T-cell (primary cell): ENCODE measurements at regions not wholly inside any gene's neighbourhood (a gene's known extent, or its start where the extent isn't known, plus 50 kb on each side); places are given as distances from the start of the nearest gene placed in this dataset.

Experiments used
- ATAC-seq, 4 experiments: fragments of 200-7000 bp in 3 of 4; fragments of 150-1000 bp in 1 of 4; cut with Tn5 transposase; replicated peaks in 1 of 4; 1 replicate in 3 of 4; 2 replicates in 1 of 4; pipeline ENCODE4 v1.10.0; 2021; ENCODE audit warnings: moderate library complexity in 3 of 4, mild to moderate bottlenecking in 2 of 4, moderate number of reproducible peaks in 1 of 4
- CTCF ChIA-PET, 2 donors: fragments of 300-600 bp; sonication (Branson Sonifier 250); formaldehyde crosslinking; loops; one replicate each; lab custom pipeline; 2022; ENCODE audit warnings: antibody characterized with exemption in 2 of 2; lab: Charles Lee
- POLR2A ChIA-PET, 2 donors: fragments of 300-600 bp; sonication (Branson Sonifier 250); formaldehyde crosslinking; loops; one replicate each; lab custom pipeline; 2022; ENCODE audit warnings: antibody characterized with exemption in 2 of 2; lab: Charles Lee
- DNase-seq, 35 experiments: peaks; one replicate each; pipeline versions ENCODE4 v3.0.0 to v3.0.0-alpha.2; 2013 to 2023
- H3K27ac ChIP-seq: one replicate; pipeline ENCODE4 v1.5.1; 2013; ENCODE audit warnings: low read length
- H3K27me3 ChIP-seq, 2 experiments: replicated peaks in 1 of 2; 1 replicate in 1 of 2; 2 replicates in 1 of 2; pipeline versions ENCODE4 v1.6.1 to v1.7.0; 2013; ENCODE audit warnings: low read length in 1 of 2, mixed read lengths in 1 of 2; ENCODE audit not compliant: control insufficient read depth in 2 of 2, insufficient read depth in 2 of 2; ENCODE audit errors: extremely low read depth in 1 of 2
- H3K36me3 ChIP-seq, 2 donors: 1 replicate in 1 of 2; 2 replicates in 1 of 2; pipeline versions ENCODE4 v1.6.1 to v1.7.0; 2013; ENCODE audit warnings: low read length in 1 of 2; ENCODE audit not compliant: control insufficient read depth in 2 of 2, insufficient read depth in 1 of 2; ENCODE audit errors: extremely low read depth in 1 of 2
- H3K4me1 ChIP-seq, 2 experiments: 1 replicate in 1 of 2; 2 replicates in 1 of 2; pipeline versions ENCODE4 v1.6.1 to v1.7.0; 2013; ENCODE audit warnings: low read length in 2 of 2, mixed read lengths in 1 of 2; ENCODE audit not compliant: insufficient read depth in 2 of 2, control insufficient read depth in 1 of 2; ENCODE audit errors: extremely low read depth in 1 of 2
- H3K4me3 ChIP-seq, 2 donors: 1 replicate in 1 of 2; 2 replicates in 1 of 2; pipeline versions ENCODE4 v1.5.1 to v1.7.0; 2013; ENCODE audit warnings: mild to moderate bottlenecking in 2 of 2, low read length in 1 of 2, moderate library complexity in 1 of 2; ENCODE audit not compliant: control insufficient read depth in 1 of 2; ENCODE audit errors: extremely low read depth in 1 of 2
- H3K9me3 ChIP-seq: 2 replicates; pipeline ENCODE4 v1.7.0; 2013
- H3K27ac Mint-ChIP-seq, 2 donors: one replicate each; pipeline ENCODE4 v1.8.0; 2020 to 2021; ENCODE audit warnings: mild to moderate bottlenecking in 2 of 2, mixed read lengths in 2 of 2
- H3K27me3 Mint-ChIP-seq, 2 donors: one replicate each; pipeline ENCODE4 v1.8.0; 2021 to 2022; ENCODE audit warnings: mixed read lengths in 2 of 2
- H3K36me3 Mint-ChIP-seq: one replicate; pipeline ENCODE4 v1.8.0; 2021; ENCODE audit warnings: mixed read lengths
- H3K4me1 Mint-ChIP-seq, 3 donors: one replicate each; pipeline ENCODE4 v1.8.0; 2020 to 2022; ENCODE audit warnings: mixed read lengths in 3 of 3, mild to moderate bottlenecking in 1 of 3
- H3K4me3 Mint-ChIP-seq, 3 donors: one replicate each; pipeline ENCODE4 v1.8.0; 2020 to 2022; ENCODE audit warnings: mild to moderate bottlenecking in 3 of 3, mixed read lengths in 3 of 3, moderate library complexity in 3 of 3
- H3K9me3 Mint-ChIP-seq, 3 donors: one replicate each; pipeline ENCODE4 v1.8.0; 2020 to 2022; ENCODE audit warnings: mixed read lengths in 3 of 3
- WGBS: methylation state at CpG from one replicate; pipeline ENCODE4 v1.1.5; 2013; ENCODE audit warnings: missing lambda C conversion rate; ENCODE audit not compliant: insufficient coverage; 5-methylcytosine and 5-hydroxymethylcytosine counted together

DNA sequence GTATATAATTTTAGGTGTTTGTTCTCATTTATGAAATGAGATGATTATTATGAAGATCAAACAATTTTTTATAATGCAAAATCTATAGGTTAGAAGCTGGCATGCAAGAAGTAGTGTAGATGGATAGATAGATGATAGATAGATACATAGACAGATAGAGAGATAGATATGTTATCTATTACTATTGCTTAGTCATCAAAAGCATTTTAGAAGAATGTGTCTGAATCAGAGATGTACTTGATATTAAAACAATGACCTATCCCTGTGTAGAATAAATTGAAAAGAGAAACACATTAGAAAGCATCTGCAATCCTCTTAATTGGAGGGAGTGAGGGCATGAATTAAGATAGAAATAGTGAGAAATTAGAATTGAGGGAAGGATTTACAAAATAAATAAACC is 436.2 kb upstream of the NXPH2 start:
- Histone ChIP-seq H3K4me1 (no peaks in the 10 kb centered on the region), H3K27ac (no peak overlapping the region), H3K4me3 (no peak overlapping the region), H3K27me3 (no peaks in the 10 kb centered on the region), H3K36me3 (no peaks in the 10 kb centered on the region), H3K9me3 (no peaks in the 10 kb centered on the region)
- Mint-ChIP-seq H3K36me3 (no peaks in the 10 kb centered on the region), H3K27ac (no peak overlapping the region), H3K9me3 (peaks cover 22 to 38% (median 32%) of the 10 kb centered on the region in 3 donors), H3K4me3 (no peak overlapping the region), H3K27me3 (no peaks in the 10 kb centered on the region), H3K4me1 (no peaks in the 10 kb centered on the region)
- ATAC-seq (no peak), DNase-seq (no peak)
- CTCF ChIA-PET, result no interaction called here
- POLR2A ChIA-PET, result no interaction called here

DNA sequence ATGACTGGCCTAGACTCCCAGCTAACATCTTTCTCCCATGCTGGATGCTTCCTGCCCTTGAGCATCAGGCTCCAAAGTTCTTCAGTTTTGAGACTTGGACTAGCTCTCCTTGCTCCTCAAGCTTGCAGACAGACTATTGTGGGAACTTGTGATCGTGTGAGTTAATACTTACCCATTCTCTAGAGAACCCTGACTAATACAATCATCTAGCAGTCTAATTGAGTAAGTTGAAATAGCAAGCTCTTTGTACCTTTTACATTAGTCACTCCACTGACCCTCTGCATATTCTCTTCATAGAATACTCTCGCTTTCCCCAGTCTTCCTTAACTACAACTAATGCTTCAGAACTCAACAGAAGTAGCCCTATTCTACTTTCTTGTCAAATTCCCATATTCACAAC is 434.6 kb upstream of the NXPH2 start:
- DNase-seq (no peak), ATAC-seq (no peak)
- POLR2A ChIA-PET, result no interaction called here
- WGBS, result no CpG with 5 or more reads among the region's 2 CpGs
- no peaks in the 10 kb centered on the region for H3K27me3 ChIP-seq
- no peaks in the 10 kb centered on the region for H3K4me1 Mint-ChIP-seq
- H3K27me3 Mint-ChIP-seq, result no peaks in the 10 kb centered on the region
- H3K36me3 Mint-ChIP-seq, result no peaks in the 10 kb centered on the region
- no peak overlapping the region for H3K4me3 Mint-ChIP-seq
- H3K9me3 Mint-ChIP-seq, result peaks cover 18 to 41% (median 32%) of the 10 kb centered on the region in 3 donors
- H3K27ac ChIP-seq, result no peak overlapping the region
- CTCF ChIA-PET, result no interaction called here
- H3K4me1 ChIP-seq, result no peaks in the 10 kb centered on the region
- no peaks in the 10 kb centered on the region for H3K9me3 ChIP-seq
- H3K36me3 ChIP-seq, result no peaks in the 10 kb centered on the region
- no peak overlapping the region for H3K27ac Mint-ChIP-seq
- no peak overlapping the region for H3K4me3 ChIP-seq

DNA sequence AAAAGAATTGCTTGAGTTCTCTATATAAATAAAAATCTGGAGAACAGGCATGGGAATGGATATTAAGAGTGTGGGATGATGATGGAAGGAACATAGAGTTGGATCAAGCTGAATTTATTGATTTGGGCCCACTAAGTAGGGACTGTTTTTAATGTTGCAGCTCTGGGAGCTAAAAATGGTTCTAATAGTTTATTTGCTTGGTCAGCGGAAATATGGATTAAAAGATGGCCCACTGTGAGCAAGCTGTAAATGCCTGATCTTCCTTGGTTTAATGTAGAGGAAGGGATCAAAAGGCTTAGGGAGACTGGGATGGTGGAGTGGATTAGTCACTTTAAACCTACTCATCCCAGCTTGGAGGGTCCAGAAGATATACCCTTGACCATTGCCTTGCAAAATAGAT is 429.4 kb upstream of the NXPH2 start:
- no peak overlapping the region for H3K27ac ChIP-seq
- no CpG with 5 or more reads among the region's 1 CpG for WGBS
- DNase-seq, result no peak
- no peak for ATAC-seq
- Mint-ChIP-seq H3K27me3 (no peaks in the 10 kb centered on the region), H3K27ac (no peak overlapping the region), H3K4me3 (no peak overlapping the region), H3K9me3 (peaks cover 4 to 13% (median 8%) of the 10 kb centered on the region in 3 donors), H3K36me3 (no peaks in the 10 kb centered on the region), H3K4me1 (no peaks in the 10 kb centered on the region)
- ChIA-PET CTCF (no interaction called here), POLR2A (no interaction called here)
- no peaks in the 10 kb centered on the region for H3K36me3 ChIP-seq
- H3K4me1 ChIP-seq, result no peaks in the 10 kb centered on the region
- no peaks in the 10 kb centered on the region for H3K27me3 ChIP-seq
- no peaks in the 10 kb centered on the region for H3K9me3 ChIP-seq
- no peak overlapping the region for H3K4me3 ChIP-seq

DNA sequence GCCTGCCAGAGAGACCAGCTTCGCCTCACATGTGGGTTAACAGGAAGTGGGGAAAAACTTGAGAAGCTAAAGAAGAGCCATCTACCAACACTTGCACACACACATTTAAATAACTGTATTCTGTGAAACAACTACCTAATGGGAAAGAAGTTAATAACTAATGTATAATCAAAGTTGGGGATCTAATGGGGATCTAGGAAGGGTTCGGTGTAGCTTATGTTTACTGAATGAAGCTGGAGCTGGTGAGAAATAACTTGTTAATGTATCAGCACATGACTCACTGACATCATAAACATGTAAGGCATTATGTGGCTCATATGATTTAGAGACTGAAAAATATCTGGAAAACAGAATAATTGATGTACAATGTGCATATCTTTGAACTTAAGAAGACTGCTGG is 421.3 kb upstream of the NXPH2 start:
- H3K36me3 Mint-ChIP-seq, result no peaks in the 10 kb centered on the region
- no CpG with 5 or more reads among the region's 2 CpGs for WGBS

DNA sequence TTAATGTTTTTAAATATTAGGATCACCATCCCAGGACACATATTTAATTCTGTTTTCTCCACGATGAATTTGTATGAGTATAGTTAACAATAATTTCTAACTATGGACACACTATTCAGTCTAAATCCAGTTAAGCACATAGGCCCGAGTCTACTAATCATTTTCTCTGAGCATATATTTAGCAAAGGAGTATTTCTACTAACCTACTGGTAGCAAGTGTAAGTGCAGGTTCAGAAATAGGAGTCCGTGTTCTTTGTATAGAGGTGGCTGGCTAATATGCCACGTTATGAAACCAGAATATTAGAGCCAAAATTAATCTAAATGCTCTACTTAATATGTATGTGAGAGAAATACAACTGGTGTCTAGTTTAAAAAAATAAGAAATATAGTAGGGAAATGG is 416.6 kb upstream of the NXPH2 start:
- ATAC-seq, result no peak
- WGBS, result no CpG with 5 or more reads among the region's 4 CpGs
- H3K27ac ChIP-seq, result no peak overlapping the region

More for the DNA sequence above, 421.3 kb upstream of the NXPH2 start:
- no peaks in the 10 kb centered on the region for H3K4me1 Mint-ChIP-seq
- H3K4me3 Mint-ChIP-seq, result no peak overlapping the region
- H3K4me3 ChIP-seq, result no peak overlapping the region
- no peaks in the 10 kb centered on the region for H3K27me3 ChIP-seq
- POLR2A ChIA-PET, result no interaction called here
- CTCF ChIA-PET, result no interaction called here
- H3K9me3 ChIP-seq, result no peaks in the 10 kb centered on the region
- no peaks in the 10 kb centered on the region for H3K36me3 ChIP-seq
- no peak overlapping the region for H3K27ac ChIP-seq
- H3K4me1 ChIP-seq, result no peaks in the 10 kb centered on the region
- peaks cover 0 to 15% (median 6%) of the 10 kb centered on the region in 3 donors for H3K9me3 Mint-ChIP-seq
- ATAC-seq, result no peak
- H3K27ac Mint-ChIP-seq, result no peak overlapping the region
- no peaks in the 10 kb centered on the region for H3K27me3 Mint-ChIP-seq
- no peak for DNase-seq

DNA sequence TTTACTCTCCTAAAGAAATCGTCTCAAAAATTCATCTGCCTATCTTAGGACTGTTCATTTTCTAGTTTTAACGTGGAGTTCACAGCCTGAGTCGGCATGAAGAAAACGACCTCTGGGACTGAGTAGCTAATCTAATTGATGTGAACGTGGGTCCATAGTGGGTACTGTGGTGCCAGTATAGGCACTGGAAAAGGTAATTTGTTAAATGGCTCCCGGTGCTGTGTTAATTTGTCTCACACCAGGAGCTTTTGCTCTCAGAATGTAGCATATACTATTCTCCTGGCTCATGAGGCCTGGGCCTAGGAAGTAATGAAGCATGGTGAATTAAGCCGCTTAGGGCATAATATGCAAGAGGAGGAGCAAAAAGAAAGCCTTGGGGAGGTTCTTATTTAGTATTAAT is 414.4 kb upstream of the NXPH2 start:
- H3K4me3 ChIP-seq, result no peak overlapping the region
- ATAC-seq (no peak), DNase-seq (no peak)
- no peak overlapping the region for H3K27ac ChIP-seq
- H3K4me1 ChIP-seq, result no peaks in the 10 kb centered on the region
- POLR2A ChIA-PET, result no interaction called here
- no peaks in the 10 kb centered on the region for H3K9me3 ChIP-seq
- 70% methylated on average over 4 of the region's 7 CpGs for WGBS
- Mint-ChIP-seq H3K4me3 (no peak overlapping the region), H3K27me3 (no peaks in the 10 kb centered on the region), H3K36me3 (no peaks in the 10 kb centered on the region), H3K9me3 (peaks cover 6 to 18% (median 7%) of the 10 kb centered on the region in 3 donors), H3K27ac (no peak overlapping the region), H3K4me1 (no peaks in the 10 kb centered on the region)
- no peaks in the 10 kb centered on the region for H3K36me3 ChIP-seq
- CTCF ChIA-PET, result no interaction called here
- H3K27me3 ChIP-seq, result no peaks in the 10 kb centered on the region

More for the DNA sequence above, 416.6 kb upstream of the NXPH2 start:
- DNase-seq, result no peak
- no peaks in the 10 kb centered on the region for H3K27me3 ChIP-seq
- peaks cover 3 to 20% (median 7%) of the 10 kb centered on the region in 3 donors for H3K9me3 Mint-ChIP-seq
- CTCF ChIA-PET, result no interaction called here
- H3K36me3 Mint-ChIP-seq, result no peaks in the 10 kb centered on the region
- no peaks in the 10 kb centered on the region for H3K4me1 Mint-ChIP-seq
- H3K4me1 ChIP-seq, result no peaks in the 10 kb centered on the region
- H3K27ac Mint-ChIP-seq, result no peak overlapping the region
- no peaks in the 10 kb centered on the region for H3K27me3 Mint-ChIP-seq
- H3K9me3 ChIP-seq, result no peaks in the 10 kb centered on the region
- POLR2A ChIA-PET, result no interaction called here
- no peaks in the 10 kb centered on the region for H3K36me3 ChIP-seq
- H3K4me3 ChIP-seq, result no peak overlapping the region
- no peak overlapping the region for H3K4me3 Mint-ChIP-seq

DNA sequence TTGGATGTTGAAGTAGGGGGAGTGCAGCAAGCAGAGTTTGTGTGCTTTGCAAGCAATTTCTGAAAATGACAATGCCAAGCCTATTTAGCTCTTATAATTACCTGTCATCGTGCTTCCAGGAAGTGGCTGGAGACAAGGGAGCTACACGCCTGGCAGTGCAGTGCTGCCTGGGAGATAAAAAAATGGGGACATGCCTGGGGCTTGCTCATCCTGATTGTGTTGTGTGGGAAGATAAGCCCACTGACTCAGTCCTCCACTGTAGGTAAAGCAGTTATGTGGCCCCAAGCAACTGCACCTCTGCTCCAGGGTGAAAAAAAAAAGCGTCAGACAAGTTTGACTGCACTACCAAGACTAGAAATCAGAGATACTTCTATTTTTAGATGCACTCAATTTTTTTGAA is 396.9 kb upstream of the NXPH2 start:
- DNase-seq (no peak), ATAC-seq (no peak)
- CTCF ChIA-PET, result no interaction called here
- H3K4me3 ChIP-seq, result no peak overlapping the region
- H3K4me1 Mint-ChIP-seq, result no peaks in the 10 kb centered on the region
- no peaks in the 10 kb centered on the region for H3K9me3 ChIP-seq
- H3K27ac Mint-ChIP-seq, result no peak overlapping the region
- POLR2A ChIA-PET, result no interaction called here
- no peak overlapping the region for H3K27ac ChIP-seq
- WGBS, result 67% methylated on average over 1 of the region's 3 CpGs
- H3K36me3 Mint-ChIP-seq, result no peaks in the 10 kb centered on the region
- H3K27me3 Mint-ChIP-seq, result no peaks in the 10 kb centered on the region
- no peaks in the 10 kb centered on the region for H3K4me1 ChIP-seq
- no peaks in the 10 kb centered on the region for H3K27me3 ChIP-seq
- no peak overlapping the region for H3K4me3 Mint-ChIP-seq
- H3K9me3 Mint-ChIP-seq, result peaks cover 7 to 18% (median 11%) of the 10 kb centered on the region in 3 donors
- H3K36me3 ChIP-seq, result no peaks in the 10 kb centered on the region
